CD4-positive, alpha-beta T cell treated with Interleukin-15 for 1 hour (primary cell): ENCODE measurements at regions not wholly inside any gene's neighbourhood (a gene's known extent, or its start where the extent isn't known, plus 50 kb on each side); places are given as distances from the start of the nearest gene placed in this dataset.
"Not testable (repeated sequence)": the region's sequence is repeated elsewhere in the genome, so short reads cannot be mapped to it uniquely, and the experiment has no call there.

Experiments used
- DNase-seq: peaks from one replicate; pipeline ENCODE4 v3.0.0-alpha.2; 2020

GRCh38 chr1:20432341-20432740, 53.7 kb downstream of the CAMK2N1 start:
- no peak for DNase-seq

DNA sequence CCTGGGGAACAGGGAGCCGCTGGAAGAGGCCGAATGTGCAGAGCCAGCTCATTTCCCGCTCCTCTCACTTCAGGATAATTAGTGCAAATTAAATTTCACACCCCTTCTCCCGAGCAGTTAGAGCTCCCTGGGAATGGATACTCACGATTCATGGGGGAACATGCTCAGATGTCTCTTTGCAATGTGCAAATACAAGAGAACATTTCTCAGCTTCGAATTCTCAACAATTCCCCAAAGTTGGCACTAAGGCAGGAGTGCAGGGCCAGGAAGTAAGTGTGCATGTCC, 54.9 kb downstream of the CAMK2N1 start:
- DNase-seq = no peak

DNA sequence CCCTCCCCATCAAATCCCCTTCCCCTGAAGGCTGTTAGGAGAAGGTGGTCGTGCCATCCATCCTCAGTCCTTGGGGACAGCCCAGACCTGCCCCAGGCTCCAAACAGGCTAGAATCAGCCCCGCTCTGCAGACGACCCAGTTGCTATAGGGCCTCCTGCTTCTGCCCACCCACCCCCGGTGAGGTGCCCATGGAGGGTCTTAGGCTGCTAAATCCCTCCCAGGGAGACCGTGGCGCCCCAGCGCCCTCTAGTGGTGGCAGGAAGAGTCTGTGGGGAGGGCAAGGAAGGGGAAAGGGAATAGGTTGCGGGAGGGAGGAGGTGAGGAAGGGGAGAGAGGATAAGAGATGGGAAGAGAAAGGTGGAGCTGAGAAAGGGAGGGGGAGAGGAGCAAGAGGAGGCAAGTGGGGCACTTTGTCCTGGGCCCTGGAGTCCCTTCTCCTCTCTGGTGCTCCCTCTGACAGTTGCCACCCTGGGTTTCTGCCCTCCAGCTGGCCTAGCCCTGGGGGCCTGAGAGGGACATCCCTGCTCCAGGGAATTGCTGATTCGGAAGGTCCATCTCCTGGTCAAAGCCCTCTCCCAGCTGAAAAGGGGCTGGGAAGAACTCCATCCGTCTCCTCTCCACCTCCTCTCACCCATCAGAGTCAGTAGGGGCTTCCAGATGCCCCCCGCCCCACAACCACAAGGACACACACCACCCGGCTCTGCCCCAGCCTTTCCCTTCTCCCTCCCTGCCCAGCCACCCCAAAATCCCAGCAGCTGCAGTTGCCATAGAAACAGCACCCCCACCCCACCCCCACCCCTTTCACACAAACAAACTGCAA, 55.4 kb downstream of the CAMK2N1 start:
- no peak for DNase-seq

DNA sequence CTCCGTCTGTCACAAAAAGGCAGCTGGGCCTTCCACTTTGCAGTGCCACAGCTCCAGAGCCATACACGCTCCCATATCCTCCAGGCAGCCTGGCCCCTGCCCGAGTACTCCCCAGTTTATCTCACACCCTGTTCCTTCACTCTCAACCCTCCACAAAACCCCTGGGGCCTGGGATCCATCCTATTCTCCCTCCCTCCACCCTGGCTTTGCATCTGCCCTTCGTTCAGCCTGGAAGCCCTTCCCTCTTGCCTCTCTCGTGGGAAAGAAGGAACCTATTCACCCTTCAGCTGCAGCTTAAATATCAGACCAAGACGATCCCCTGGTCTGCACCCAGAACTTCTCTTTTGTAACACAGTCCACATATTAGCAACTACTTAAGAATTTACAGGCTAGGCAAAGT, 56.7 kb downstream of the CAMK2N1 start:
- DNase-seq = no peak

DNA sequence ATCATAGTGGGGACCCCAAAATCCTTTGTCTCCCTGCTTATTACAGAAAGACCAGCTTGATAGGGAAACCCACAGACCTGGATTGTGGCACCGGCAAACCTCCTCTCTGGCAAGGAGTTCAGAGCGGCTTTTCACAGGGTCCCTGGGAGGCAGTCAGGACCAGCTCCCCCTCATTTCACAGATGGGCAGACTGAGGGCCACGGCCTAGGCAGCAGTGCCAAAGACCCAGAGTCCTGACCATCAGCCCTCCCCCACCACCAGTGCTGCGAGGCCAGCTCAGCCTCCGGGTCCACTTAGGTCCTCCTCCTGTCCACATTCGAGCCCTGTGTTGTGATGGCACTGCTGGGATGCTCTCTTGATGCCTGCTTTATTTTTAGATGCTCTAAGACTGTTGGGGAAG, 57.2 kb downstream of the CAMK2N1 start:
- DNase-seq = no peak

GRCh38 chr1:20426923-20427322, 59.1 kb downstream of the CAMK2N1 start:
- DNase-seq = no peak

- no peak for DNase-seq
Observed at GRCh38 chr1:20426371-20426770, 59.6 kb downstream of the CAMK2N1 start.

GRCh38 chr1:20425622-20426021, 60.4 kb downstream of the CAMK2N1 start:
- no peak for DNase-seq

DNA sequence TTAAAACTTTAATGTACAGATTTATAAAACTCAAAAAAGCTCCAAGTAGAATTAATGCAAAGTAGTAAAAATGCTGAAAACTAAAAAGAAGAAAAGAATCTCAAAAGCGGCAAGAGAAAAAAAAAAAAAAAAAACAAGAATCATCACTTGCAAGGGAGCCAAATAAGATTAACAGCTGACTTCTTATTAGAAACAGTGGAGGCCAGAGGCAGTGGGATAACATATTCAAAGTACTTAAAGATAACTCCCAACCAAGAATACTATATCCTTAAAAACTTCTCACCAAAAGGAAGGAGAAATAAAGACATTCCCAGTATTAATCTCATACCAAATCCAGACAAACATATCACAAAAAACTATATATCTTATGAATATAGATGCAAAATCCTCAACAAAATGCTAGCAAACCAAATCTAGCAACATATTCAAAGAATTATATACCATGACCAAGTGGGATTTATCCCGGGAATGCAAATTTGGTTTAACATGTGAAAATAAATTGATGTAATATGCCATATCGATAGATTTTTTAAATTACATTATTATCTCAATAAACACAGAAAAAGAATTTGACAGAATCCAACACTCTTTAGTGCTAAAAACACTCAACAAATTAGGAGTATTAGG, 62.7 kb downstream of the CAMK2N1 start:
- no peak for DNase-seq

DNA sequence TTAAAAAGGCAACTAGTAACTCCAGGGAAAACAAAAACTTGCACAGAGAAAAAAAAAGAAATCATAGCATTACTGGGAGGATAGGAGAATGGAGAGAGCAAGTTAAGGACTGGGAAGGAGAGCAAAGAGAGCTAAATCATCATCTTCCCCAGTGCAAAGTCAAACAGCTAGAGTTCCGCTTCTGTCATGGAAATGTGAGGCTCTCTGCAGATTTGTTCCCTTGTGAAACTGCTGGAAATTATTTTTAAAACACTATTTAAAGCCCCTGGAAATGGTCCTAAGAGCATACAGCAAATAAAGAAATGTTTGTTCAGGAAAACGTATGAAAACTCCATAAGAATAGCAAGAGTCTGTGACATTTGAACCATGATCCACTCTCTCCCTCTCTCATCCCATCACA, 64.6 kb downstream of the CAMK2N1 start:
- DNase-seq = no peak

GRCh38 chr1:20417581-20417980, 68.4 kb downstream of the CAMK2N1 start:
- DNase-seq = no peak

DNA sequence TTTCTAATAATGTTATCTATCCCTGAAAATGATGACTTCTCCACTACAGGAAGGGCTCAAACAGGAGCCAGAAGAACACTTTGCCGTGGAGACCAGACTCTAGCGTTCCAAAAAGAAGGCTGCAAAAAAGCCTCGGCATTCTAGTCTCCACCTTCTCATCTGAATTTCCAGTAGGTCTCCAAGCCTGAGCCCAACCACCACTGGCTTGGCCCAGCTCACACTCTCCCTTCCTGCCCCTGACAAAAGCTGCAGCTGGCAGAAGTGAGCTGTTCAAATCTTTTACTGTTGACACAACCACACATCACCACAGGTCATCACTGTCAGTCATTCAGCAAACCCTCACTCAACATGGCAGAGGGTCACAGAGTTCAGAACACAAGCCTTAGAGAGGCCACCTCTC, 69.3 kb downstream of the CAMK2N1 start:
- DNase-seq = no peak

DNA sequence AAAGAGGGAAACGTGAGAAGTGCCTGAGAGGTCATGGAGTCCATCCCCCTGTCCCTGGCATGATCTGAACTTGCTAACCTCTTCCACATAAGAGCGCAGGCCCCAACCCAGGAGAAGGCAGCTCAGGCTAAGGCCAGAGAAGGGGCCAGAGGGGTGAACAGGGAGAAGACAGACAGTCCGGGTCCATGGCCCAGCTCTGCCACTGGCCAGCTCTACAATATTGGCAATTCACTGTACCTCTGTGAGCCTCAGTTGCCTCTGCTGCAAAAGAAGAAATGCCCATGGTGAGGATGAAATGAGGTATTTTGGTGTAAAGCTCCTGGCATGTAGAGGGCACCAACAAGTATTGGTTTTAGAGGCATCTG, 72.3 kb downstream of the CAMK2N1 start:
- DNase-seq = no peak

- no peak for DNase-seq
Observed at GRCh38 chr1:20413136-20413775, 72.8 kb downstream of the CAMK2N1 start.

GRCh38 chr1:20411196-20411980, 74.6 kb downstream of the CAMK2N1 start:
- DNase-seq = no peak

GRCh38 chr1:20410503-20410902, 75.5 kb downstream of the CAMK2N1 start:
- DNase-seq = no peak

DNA sequence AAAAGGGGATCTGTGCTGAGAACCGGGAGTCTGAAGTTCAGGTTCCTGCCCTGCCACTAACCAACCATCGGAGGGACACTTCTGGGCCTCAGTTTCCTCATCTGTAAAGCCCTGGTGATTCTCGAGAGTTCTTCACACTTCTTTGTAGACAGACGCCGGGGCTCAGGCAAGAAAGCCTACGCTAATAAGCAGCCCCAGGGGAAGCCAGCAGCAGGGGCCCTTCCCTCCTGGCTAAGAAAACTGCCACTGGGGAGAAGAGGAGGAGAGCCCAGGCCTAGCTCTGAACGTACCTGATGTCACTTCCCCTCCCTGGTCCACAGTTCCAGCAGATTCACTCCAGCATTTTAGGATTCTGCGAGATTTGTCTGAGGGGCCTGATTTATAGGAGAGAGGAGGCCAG, 76.0 kb downstream of the CAMK2N1 start:
- DNase-seq = no peak

GRCh38 chr1:20409012-20409411, 77.0 kb downstream of the CAMK2N1 start:
- DNase-seq = no peak

DNA sequence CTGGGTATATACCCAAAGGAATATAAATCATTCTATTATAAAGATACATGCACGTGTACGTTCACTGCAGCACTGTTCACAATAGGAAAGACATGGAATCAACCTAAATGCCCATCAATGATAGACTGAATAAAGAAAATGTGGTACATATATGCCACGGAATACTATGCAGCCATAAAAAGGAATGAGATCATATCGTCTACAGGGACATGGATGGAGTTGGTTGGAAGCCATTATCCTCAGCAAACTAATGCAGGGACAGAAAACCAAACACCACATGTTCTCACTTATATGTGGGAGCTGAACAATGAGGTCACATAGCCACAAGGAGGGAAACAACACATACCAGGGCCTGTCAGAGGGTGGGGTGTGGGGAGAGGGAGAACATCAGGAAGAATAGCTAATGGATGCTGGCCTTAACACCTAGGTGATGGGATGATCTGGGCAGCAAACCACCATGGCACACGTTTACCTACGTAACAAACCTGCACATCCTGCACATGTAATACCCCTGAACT, 77.8 kb downstream of the CAMK2N1 start:
- not testable (repeated sequence) for DNase-seq

DNA sequence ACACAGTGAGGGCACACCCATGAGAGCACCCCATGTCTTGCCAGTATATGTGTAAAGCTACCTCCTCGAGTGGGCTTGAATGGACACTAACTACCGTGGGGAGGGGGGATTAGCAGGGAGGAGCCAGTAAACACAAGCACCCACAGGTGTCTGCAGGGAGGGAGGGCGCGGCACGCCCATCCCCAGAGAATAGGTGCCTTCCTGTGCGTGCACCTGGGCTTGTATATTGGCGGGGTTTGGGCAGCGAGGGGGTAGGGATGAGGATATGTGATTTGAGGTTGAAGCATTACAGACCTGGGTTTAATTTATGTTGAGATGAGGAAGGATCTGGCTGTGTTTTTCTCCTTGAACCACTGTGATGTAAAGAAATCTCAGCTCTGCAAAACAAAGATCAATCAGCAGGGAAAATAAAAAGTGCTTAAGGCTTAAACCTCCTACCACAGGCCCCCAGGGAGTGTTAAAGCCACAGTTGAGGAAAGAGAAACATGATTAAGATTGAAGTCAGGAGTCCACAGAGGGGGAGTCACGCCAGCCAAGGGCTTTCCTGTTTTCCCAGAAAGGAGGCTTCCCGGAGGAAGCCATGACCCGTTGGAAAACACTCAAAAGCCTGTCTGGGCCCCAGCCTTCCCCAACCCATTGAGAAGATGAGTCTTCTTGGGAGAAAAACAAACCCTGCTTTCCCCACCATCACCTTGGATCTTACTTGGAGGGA, 80.0 kb downstream of the CAMK2N1 start:
- peak; percentile 36 for DNase-seq

DNA sequence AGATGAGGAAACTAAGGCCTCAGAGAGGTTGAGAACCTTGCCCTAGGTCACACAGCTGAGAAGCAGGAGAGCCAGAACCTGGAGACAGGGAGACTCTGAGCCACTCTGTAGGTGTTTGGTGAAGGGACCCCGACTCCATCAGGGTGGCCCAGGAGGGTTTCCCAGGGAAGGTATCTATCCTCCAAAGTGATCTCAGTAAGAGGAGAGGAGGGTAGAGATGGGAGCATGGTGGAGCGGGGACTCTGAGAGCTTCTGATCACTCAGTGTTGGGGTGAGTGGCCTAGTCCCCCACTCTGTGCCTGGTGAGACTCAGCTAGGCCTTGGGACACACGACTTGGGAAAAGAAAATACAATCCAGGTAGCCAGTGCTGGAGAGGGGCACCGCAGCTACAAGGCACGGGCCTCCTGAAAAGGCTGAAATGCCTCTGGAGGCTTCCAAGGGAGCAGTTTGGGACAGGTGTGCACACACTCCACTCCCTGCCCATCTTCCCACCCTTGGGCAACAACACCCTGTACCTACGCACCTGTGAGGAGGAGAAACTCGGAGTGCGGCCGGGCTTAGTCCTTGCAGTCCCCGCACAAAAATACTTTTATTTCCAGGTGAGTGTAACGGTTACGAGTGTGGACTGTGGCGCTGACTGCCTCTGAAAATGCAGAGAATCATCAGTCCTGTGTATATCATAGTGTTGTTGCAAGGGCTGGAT, 80.8 kb downstream of the CAMK2N1 start:
- DNase-seq = no peak
